Keratinocyte (primary cell): ENCODE measurements at regions not wholly inside any gene's neighbourhood (a gene's known extent, or its start where the extent isn't known, plus 50 kb on each side); places are given as distances from the start of the nearest gene placed in this dataset.

Source experiments
- DNase-seq: peaks from one replicate; pipeline ENCODE4 v3.0.0-alpha.2; 2011; ENCODE audit warnings: low read depth, missing footprints, low spot score
- FAIRE-seq: peaks from 2 replicates; lab custom pipeline; 2011; peaks lifted over from hg19 to GRCh38; lab: Jason Lieb, UNC
- H2AFZ ChIP-seq: 2 replicates; pipeline ENCODE4 v1.6.0; 2012; ENCODE audit warnings: low read length, control low read depth, inconsistent platforms; ENCODE audit not compliant: control insufficient read depth
- H3K27ac ChIP-seq: 2 replicates; pipeline ENCODE4 v1.5.1; 2011; ENCODE audit warnings: low read length; ENCODE audit not compliant: control insufficient read depth, insufficient read depth
- H3K27me3 ChIP-seq: 3 replicates; pipeline ENCODE4 v1.6.0; 2011; ENCODE audit warnings: low read length; ENCODE audit not compliant: control insufficient read depth, insufficient read depth; ENCODE audit errors: extremely low read depth
- H3K36me3 ChIP-seq, 2 experiments: 2 replicates in 1 of 2; 3 replicates in 1 of 2; pipeline ENCODE4 v1.5.1; 2011; ENCODE audit warnings: low read length in 2 of 2, mild to moderate bottlenecking in 1 of 2; ENCODE audit not compliant: control insufficient read depth in 2 of 2, insufficient read depth in 2 of 2; ENCODE audit errors: extremely low read depth in 1 of 2
- H3K4me1 ChIP-seq: 3 replicates; pipeline ENCODE4 v1.5.1; 2011; ENCODE audit warnings: low read length; ENCODE audit not compliant: control insufficient read depth, insufficient read depth; ENCODE audit errors: extremely low read depth
- H3K4me2 ChIP-seq: 3 replicates; pipeline ENCODE4 v1.6.0; 2011; ENCODE audit warnings: low read depth, low read length; ENCODE audit not compliant: control insufficient read depth, insufficient read depth; ENCODE audit errors: extremely low read depth
- H3K4me3 ChIP-seq, 3 experiments: fragments of 200-600 bp in 1 of 3; sonication (generic) in 1 of 3; 2 replicates in 2 of 3; 3 replicates in 1 of 3; pipeline ENCODE4 v1.5.1; 2011 to 2016; ENCODE audit warnings: low read length in 3 of 3, mild to moderate bottlenecking in 3 of 3, control low read depth in 2 of 3, inconsistent platforms in 1 of 3, low read depth in 1 of 3, mixed read lengths in 1 of 3, mixed run types in 1 of 3, moderate library complexity in 1 of 3; ENCODE audit not compliant: control insufficient read depth in 2 of 3, insufficient read depth in 2 of 3; ENCODE audit errors: extremely low read depth in 1 of 3
- H3K79me2 ChIP-seq: 2 replicates; pipeline ENCODE4 v1.6.0; 2012; ENCODE audit warnings: low read length; ENCODE audit not compliant: control insufficient read depth, insufficient read depth
- H3K9ac ChIP-seq: 3 replicates; pipeline ENCODE4 v1.6.0; 2011; ENCODE audit warnings: low read length; ENCODE audit not compliant: control insufficient read depth, insufficient read depth; ENCODE audit errors: extremely low read depth
- H3K9me1 ChIP-seq: 3 replicates; pipeline ENCODE4 v1.6.0; 2011; ENCODE audit warnings: low read length; ENCODE audit not compliant: control insufficient read depth, insufficient read depth; ENCODE audit errors: extremely low read depth
- H3K9me3 ChIP-seq: 2 replicates; pipeline ENCODE4 v1.5.1; 2012; ENCODE audit warnings: low read depth, low read length; ENCODE audit not compliant: control insufficient read depth
- H4K20me1 ChIP-seq: 3 replicates; pipeline ENCODE4 v1.6.0; 2011; ENCODE audit warnings: low read length; ENCODE audit not compliant: control insufficient read depth, insufficient read depth; ENCODE audit errors: extremely low read depth
- CTCF ChIP-seq, 3 experiments: IDR thresholded peaks in 1 of 3; conservative IDR thresholded peaks in 1 of 3; optimal IDR thresholded peaks in 1 of 3; 2 replicates in 2 of 3; 3 replicates in 1 of 3; pipeline versions ENCODE3 to v1.5.1; 2011; ENCODE audit warnings: low read length in 3 of 3, mild to moderate bottlenecking in 3 of 3, moderate library complexity in 2 of 3, control low read depth in 1 of 3, inconsistent platforms in 1 of 3; ENCODE audit not compliant: insufficient read depth in 2 of 3; ENCODE audit errors: extremely low read depth in 1 of 3
- EZH2 ChIP-seq: IDR thresholded peaks from one replicate; pipeline ENCODE4 v1.6.1; 2012; ENCODE audit warnings: inconsistent platforms, mild to moderate bottlenecking, low read length, moderate library complexity
- dilution Hi-C: fragments of 300-500 bp; cut with MboI; formaldehyde crosslinking; loops from one replicate; pipeline ENCODE4 v1.7.0; 2020; ENCODE audit warnings: low sequenced_read_pairs; ENCODE audit not compliant: extremely low pct_ligation_motif_present

- TF ChIP-seq CTCF (optimal IDR thresholded peaks at IDR 0.05 in 1 of 3, IDR thresholded peaks at IDR 0.05 in 1 of 3, conservative IDR thresholded peaks at IDR 0.05 in 1 of 3; ENCODE audit: extremely low read depth in 1 of 3, insufficient read depth in 2 of 3, low read length in 3 of 3), result no peak
- no peak for TF ChIP-seq EZH2
- H3K9me1 ChIP-seq, result no peaks in the 10 kb centered on the region
- no peaks in the 10 kb centered on the region for H3K36me3 ChIP-seq
- H3K27me3 ChIP-seq, result no peaks in the 10 kb centered on the region
- H4K20me1 ChIP-seq, result no peaks in the 10 kb centered on the region
- FAIRE-seq, result no peak
- H3K4me3 ChIP-seq, result no peak overlapping the region
- no peak overlapping the region for H3K27ac ChIP-seq
- H3K9ac ChIP-seq, result no peak overlapping the region
- H3K9me3 ChIP-seq, result peaks cover 12% of the 10 kb centered on the region
- dilution Hi-C loops, result no loop called here
- H3K4me1 ChIP-seq, result no peaks in the 10 kb centered on the region
- DNase-seq, result no peak
- H3K4me2 ChIP-seq, result no peak overlapping the region
- H2AFZ ChIP-seq, result no peak overlapping the region
- no peaks in the 10 kb centered on the region for H3K79me2 ChIP-seq
Observed at GRCh38 chr22:49589811-49590210, 237.9 kb downstream of the BRD1 start.

DNA sequence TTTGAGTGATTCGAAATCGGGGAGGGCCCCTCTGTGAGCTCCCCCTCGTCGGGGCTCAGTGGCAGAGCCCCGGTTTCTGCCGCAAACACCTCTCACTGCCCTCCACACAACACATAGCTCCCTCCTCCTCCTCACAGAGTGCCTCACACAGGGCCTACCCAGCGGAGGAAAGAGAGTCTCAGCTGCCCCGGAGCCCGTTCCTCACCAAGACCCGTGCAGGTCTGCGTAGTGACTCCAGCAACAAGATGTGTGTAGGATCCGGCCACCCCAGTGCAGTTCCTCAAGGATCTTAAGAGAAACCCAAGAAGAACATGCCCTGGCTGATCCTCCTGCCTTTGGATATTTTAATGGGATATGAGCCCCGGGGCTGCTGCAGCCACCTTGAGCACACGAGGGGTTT is 238.4 kb downstream of the BRD1 start:
- dilution Hi-C loops, result no loop called here
- no peaks in the 10 kb centered on the region for H3K27me3 ChIP-seq
- H4K20me1 ChIP-seq, result no peaks in the 10 kb centered on the region
- H2AFZ ChIP-seq, result no peak overlapping the region
- H3K9ac ChIP-seq, result no peak overlapping the region
- no peak overlapping the region for H3K4me2 ChIP-seq
- H3K27ac ChIP-seq, result no peak overlapping the region
- FAIRE-seq (no peak), DNase-seq (no peak)
- TF ChIP-seq EZH2 (no peak), CTCF (optimal IDR thresholded peaks at IDR 0.05 in 1 of 3, IDR thresholded peaks at IDR 0.05 in 1 of 3, conservative IDR thresholded peaks at IDR 0.05 in 1 of 3; ENCODE audit: extremely low read depth in 1 of 3, insufficient read depth in 2 of 3, low read length in 3 of 3) (no peak)
- no peak overlapping the region for H3K4me3 ChIP-seq
- no peaks in the 10 kb centered on the region for H3K36me3 ChIP-seq
- H3K4me1 ChIP-seq, result no peaks in the 10 kb centered on the region
- H3K9me1 ChIP-seq, result no peaks in the 10 kb centered on the region
- peaks cover 14% of the 10 kb centered on the region for H3K9me3 ChIP-seq
- H3K79me2 ChIP-seq, result no peaks in the 10 kb centered on the region
